Myocyte (in vitro differentiated cells): ENCODE measurements at regions not wholly inside any gene's neighbourhood (a gene's known extent, or its start where the extent isn't known, plus 50 kb on each side); places are given as distances from the start of the nearest gene placed in this dataset.

Experiments used
- DNase-seq: peaks from one replicate; pipeline ENCODE4 v3.0.0-alpha.2; 2012; ENCODE audit warnings: low read depth

GRCh38 chr10:111873621-111874135 is 309.9 kb downstream of the GPAM start:
- no peak for DNase-seq

- no peak for DNase-seq
These were observed 309.0 kb downstream of the GPAM start for GRCh38 chr10:111874576-111874975.

- no peak for DNase-seq
These were observed 307.8 kb downstream of the GPAM start for GRCh38 chr10:111875725-111876124.

- DNase-seq: no peak
These were observed 306.3 kb downstream of the GPAM start for GRCh38 chr10:111877258-111877657.

- DNase-seq: peak; percentile 27
These were observed 303.6 kb downstream of the GPAM start for GRCh38 chr10:111879969-111880368.

- DNase-seq: no peak
These were observed 298.5 kb downstream of the GPAM start for GRCh38 chr10:111885046-111885445.

- no peak for DNase-seq
These were observed 297.6 kb downstream of the GPAM start for GRCh38 chr10:111885919-111886318.

- DNase-seq: no peak
These were observed 296.3 kb downstream of the GPAM start for GRCh38 chr10:111887266-111887665.

- no peak for DNase-seq
These were observed 293.5 kb downstream of the GPAM start for GRCh38 chr10:111890046-111890445.

GRCh38 chr10:111916011-111916410 is 267.6 kb downstream of the GPAM start:
- DNase-seq: no peak

GRCh38 chr10:111921821-111922220 is 261.7 kb downstream of the GPAM start:
- DNase-seq: no peak

GRCh38 chr10:111923032-111923431 is 260.5 kb downstream of the GPAM start:
- DNase-seq: no peak

- no peak for DNase-seq
These were observed 257.3 kb downstream of the GPAM start for GRCh38 chr10:111926286-111926685.

GRCh38 chr10:111933937-111934336 is 249.6 kb downstream of the GPAM start:
- no peak for DNase-seq

GRCh38 chr10:111934931-111935330 is 248.6 kb downstream of the GPAM start:
- no peak for DNase-seq

- DNase-seq: no peak
These were observed 247.4 kb downstream of the GPAM start for GRCh38 chr10:111936143-111936542.

- DNase-seq: no peak
These were observed 239.2 kb downstream of the GPAM start for GRCh38 chr10:111944331-111944730.

- DNase-seq: no peak
These were observed 229.6 kb downstream of the GPAM start for GRCh38 chr10:111953949-111954348.

- DNase-seq: no peak
These were observed 229.2 kb downstream of the GPAM start for GRCh38 chr10:111954386-111954785.

- no peak for DNase-seq
These were observed 226.7 kb downstream of the GPAM start for GRCh38 chr10:111956841-111957240.

GRCh38 chr10:111962951-111963350 is 220.6 kb downstream of the GPAM start:
- DNase-seq: no peak

- no peak for DNase-seq
These were observed 216.4 kb downstream of the GPAM start for GRCh38 chr10:111967116-111967515.

GRCh38 chr10:111967547-111967946 is 216.0 kb downstream of the GPAM start:
- no peak for DNase-seq

GRCh38 chr10:111968647-111969046 is 214.9 kb downstream of the GPAM start:
- DNase-seq: peak; percentile 16
